ENCODE measurements at regions not wholly inside any gene's neighbourhood (a gene's known extent, or its start where the extent isn't known, plus 50 kb on each side); places are given as distances from the start of the nearest gene placed in this dataset.
A peak's percentile ranks its signal among the peaks of the same experiment; 100 is the strongest.
"Not testable (repeated sequence)": the region's sequence is repeated elsewhere in the genome, so short reads cannot be mapped to it uniquely, and the experiment has no call there.

GRCh38 chr1:204777591-204777990 lies 92.1 kb upstream of the LRRN2 start:
- no peak overlapping the region for H3K4me3 ChIP-seq (ENCODE audit: low read depth, low read length)
- TF ChIP-seq, protein P1, sequence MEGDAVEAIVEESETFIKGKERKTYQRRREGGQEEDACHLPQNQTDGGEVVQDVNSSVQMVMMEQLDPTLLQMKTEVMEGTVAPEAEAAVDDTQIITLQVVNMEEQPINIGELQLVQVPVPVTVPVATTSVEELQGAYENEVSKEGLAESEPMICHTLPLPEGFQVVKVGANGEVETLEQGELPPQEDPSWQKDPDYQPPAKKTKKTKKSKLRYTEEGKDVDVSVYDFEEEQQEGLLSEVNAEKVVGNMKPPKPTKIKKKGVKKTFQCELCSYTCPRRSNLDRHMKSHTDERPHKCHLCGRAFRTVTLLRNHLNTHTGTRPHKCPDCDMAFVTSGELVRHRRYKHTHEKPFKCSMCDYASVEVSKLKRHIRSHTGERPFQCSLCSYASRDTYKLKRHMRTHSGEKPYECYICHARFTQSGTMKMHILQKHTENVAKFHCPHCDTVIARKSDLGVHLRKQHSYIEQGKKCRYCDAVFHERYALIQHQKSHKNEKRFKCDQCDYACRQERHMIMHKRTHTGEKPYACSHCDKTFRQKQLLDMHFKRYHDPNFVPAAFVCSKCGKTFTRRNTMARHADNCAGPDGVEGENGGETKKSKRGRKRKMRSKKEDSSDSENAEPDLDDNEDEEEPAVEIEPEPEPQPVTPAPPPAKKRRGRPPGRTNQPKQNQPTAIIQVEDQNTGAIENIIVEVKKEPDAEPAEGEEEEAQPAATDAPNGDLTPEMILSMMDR (IDR thresholded peaks at IDR 0.05; ENCODE audit: low read depth, low read length), result no peak

- TF ChIP-seq, protein P1 (IDR thresholded peaks at IDR 0.05; ENCODE audit: low read depth, low read length), result no peak
- H3K4me3 ChIP-seq (ENCODE audit: low read depth, low read length), result no peak overlapping the region
Measured at GRCh38 chr1:204780630-204781029, 90.0 kb upstream of the NFASC start.

DNA sequence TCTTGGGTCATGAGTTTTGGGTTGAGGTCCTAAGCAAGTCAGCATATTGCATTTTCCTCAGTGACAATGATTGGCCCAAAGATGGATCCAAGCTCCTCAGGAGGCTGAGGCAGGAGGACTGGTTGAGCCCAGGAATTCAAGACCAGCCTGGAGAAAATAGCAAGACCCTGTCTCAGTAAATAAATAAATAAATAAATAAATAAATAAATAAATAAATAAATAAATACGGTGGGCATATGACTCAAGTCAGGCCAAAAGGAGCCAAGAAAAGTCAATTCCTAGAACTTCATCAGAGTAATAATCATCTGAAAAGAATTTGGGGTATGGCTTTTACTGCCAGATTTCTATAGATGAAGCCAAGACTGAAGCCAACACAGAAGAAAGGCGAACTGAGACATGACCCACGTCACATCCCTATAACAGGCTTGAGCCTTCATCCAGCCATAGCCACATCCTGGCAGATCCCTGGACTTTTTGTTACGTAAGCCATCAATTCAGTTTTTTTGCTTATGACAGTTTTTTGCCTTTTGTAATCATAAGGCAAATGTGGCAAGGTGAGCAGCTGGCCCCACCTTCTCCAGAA lies 88.5 kb upstream of the NFASC start:
- TF ChIP-seq, protein P1 (IDR thresholded peaks at IDR 0.05; ENCODE audit: low read depth, low read length), result no peak
- no peak overlapping the region for H3K4me3 ChIP-seq (ENCODE audit: low read depth, low read length)

GRCh38 chr1:204785023-204785422 lies 85.6 kb upstream of the NFASC start:
- H3K4me3 ChIP-seq (ENCODE audit: low read depth, low read length), result not testable (repeated sequence)

DNA sequence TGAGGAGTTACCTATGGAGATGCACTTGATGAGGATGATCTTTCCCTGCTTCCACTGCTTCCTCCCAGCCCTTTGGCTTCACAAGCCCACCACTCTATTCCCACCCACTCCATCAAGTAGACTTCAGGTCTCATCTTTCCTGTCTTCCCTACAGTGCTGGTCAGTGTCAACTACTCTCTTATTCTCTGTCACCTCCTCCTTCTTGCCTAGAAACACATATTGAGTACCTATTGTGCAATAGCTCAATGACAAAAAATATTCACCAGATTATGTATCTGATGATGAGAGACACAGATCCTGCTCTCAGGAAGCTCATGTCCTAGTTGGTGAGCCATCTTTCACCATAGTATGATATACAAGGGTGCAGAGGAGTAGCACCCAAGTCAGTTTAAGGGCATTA lies 82.2 kb upstream of the NFASC start:
- H3K4me3 ChIP-seq (ENCODE audit: low read depth, low read length), result no peak overlapping the region
- TF ChIP-seq, protein P1 (IDR thresholded peaks at IDR 0.05; ENCODE audit: low read depth, low read length), result no peak

GRCh38 chr1:204791453-204792353 lies 79.0 kb upstream of the NFASC start:
- no peak overlapping the region for H3K4me3 ChIP-seq (ENCODE audit: low read depth, low read length)
- TF ChIP-seq, protein P1 (IDR thresholded peaks at IDR 0.05; ENCODE audit: low read depth, low read length), result peak; percentile 81

DNA sequence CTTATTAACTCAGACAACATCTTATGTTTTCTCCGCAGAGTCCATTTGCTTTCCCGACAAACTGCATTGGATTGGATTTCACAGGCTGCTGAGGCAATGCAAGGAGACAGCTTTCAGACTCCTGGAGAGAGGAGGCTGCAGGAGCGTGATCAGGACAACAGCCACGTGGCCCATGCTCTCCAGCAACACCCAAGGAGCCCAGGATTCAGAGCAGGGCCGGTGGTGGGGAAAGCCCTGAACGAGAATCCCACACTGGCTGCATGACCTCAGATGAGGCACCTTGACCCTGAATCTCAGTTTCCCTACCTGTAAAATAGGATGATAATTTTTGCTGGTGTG lies 78.3 kb upstream of the NFASC start:
- no peak overlapping the region for H3K4me3 ChIP-seq (ENCODE audit: low read depth, low read length)
- TF ChIP-seq, protein P1 (IDR thresholded peaks at IDR 0.05; ENCODE audit: low read depth, low read length), result no peak

Measured in WI38 (cell line).